GM23338 (cell line): ENCODE measurements at regions not wholly inside any gene's neighbourhood (a gene's known extent, or its start where the extent isn't known, plus 50 kb on each side); places are given as distances from the start of the nearest gene placed in this dataset.

ENCODE experiments used
- EZH2 ChIP-seq: fragments of 200-600 bp; sonication (generic); IDR thresholded peaks from one replicate; pipeline ENCODE4 v1.8.0; 2017; ENCODE audit warnings: antibody characterized with exemption, mild to moderate bottlenecking, low read depth; ENCODE audit not compliant: unreplicated experiment
- POLR2AphosphoS5 ChIP-seq: IDR thresholded peaks from 2 replicates; pipeline ENCODE4 v1.6.1; 2016; ENCODE audit warnings: antibody characterized with exemption, low read depth
- TF ChIP-seq, protein P1 (sequence below), 2 experiments: fragments of 200-600 bp in 1 of 2; sonication (generic) in 1 of 2; conservative IDR thresholded peaks; 2 replicates each; pipeline versions ENCODE4 v1.5.1 to v1.6.1; 2016 to 2017; ENCODE audit warnings: antibody characterized with exemption in 2 of 2, low read depth in 2 of 2, mild to moderate bottlenecking in 2 of 2, moderate library complexity in 1 of 2
- TF ChIP-seq, protein P2 (sequence below): IDR thresholded peaks from 2 replicates; pipeline ENCODE4 v1.6.1; 2016; ENCODE audit warnings: antibody characterized with exemption

DNA sequence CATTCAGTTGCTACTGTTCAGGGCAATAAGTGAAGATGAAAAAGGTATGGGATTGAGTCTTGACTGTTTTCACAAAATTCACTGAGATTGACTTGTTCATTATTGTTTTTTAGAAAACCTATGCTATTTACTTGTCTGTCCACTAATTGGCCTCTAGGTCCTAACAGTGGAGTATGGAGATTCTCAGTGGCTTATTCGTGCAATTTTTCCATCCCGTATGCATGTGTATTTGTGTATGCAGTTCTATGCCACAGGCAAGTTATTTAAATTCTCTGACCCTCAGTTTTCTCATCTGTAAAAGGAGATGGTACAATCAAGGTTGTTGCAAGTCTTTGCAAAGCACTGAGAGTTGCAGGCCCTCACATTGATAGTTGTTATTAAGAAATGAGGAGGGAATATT is 151.0 kb downstream of the BBOX1 start:
- TF ChIP-seq, protein P1, sequence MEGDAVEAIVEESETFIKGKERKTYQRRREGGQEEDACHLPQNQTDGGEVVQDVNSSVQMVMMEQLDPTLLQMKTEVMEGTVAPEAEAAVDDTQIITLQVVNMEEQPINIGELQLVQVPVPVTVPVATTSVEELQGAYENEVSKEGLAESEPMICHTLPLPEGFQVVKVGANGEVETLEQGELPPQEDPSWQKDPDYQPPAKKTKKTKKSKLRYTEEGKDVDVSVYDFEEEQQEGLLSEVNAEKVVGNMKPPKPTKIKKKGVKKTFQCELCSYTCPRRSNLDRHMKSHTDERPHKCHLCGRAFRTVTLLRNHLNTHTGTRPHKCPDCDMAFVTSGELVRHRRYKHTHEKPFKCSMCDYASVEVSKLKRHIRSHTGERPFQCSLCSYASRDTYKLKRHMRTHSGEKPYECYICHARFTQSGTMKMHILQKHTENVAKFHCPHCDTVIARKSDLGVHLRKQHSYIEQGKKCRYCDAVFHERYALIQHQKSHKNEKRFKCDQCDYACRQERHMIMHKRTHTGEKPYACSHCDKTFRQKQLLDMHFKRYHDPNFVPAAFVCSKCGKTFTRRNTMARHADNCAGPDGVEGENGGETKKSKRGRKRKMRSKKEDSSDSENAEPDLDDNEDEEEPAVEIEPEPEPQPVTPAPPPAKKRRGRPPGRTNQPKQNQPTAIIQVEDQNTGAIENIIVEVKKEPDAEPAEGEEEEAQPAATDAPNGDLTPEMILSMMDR (conservative IDR thresholded peaks at IDR 0.05; ENCODE audit: low read depth in 2 of 2): no peak
- TF ChIP-seq EZH2: no peak
- TF ChIP-seq POLR2AphosphoS5: no peak
- TF ChIP-seq, protein P2, sequence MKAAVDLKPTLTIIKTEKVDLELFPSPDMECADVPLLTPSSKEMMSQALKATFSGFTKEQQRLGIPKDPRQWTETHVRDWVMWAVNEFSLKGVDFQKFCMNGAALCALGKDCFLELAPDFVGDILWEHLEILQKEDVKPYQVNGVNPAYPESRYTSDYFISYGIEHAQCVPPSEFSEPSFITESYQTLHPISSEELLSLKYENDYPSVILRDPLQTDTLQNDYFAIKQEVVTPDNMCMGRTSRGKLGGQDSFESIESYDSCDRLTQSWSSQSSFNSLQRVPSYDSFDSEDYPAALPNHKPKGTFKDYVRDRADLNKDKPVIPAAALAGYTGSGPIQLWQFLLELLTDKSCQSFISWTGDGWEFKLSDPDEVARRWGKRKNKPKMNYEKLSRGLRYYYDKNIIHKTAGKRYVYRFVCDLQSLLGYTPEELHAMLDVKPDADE: no peak
